Activated B cell treated with CpG ODN at 0.5 μM for 24 hours (primary cell): ENCODE measurements at regions not wholly inside any gene's neighbourhood (a gene's known extent, or its start where the extent isn't known, plus 50 kb on each side); places are given as distances from the start of the nearest gene placed in this dataset.

ENCODE experiments used
- ATAC-seq: fragments of 200-7000 bp; cut with Tn5 transposase; one replicate; pipeline ENCODE4 v1.10.0; 2021; ENCODE audit warnings: low read depth, mild to moderate bottlenecking, moderate library complexity
- CTCF ChIA-PET: fragments of 350-600 bp; sonication (Branson Sonifier 250); formaldehyde crosslinking; loops from one replicate; lab custom pipeline; 2021; ENCODE audit warnings: antibody characterized with exemption; lab: Charles Lee
- POLR2A ChIA-PET: fragments of 350-600 bp; sonication (Branson Sonifier 250); formaldehyde crosslinking; loops from one replicate; lab custom pipeline; 2021; ENCODE audit warnings: antibody characterized with exemption; lab: Charles Lee
- DNase-seq: peaks from one replicate; pipeline ENCODE4 v3.0.0; 2022
- H3K27ac Mint-ChIP-seq: one replicate; pipeline ENCODE4 v1.8.0; 2020; ENCODE audit warnings: mixed read lengths
- H3K27me3 Mint-ChIP-seq: one replicate; pipeline ENCODE4 v1.8.0; 2021; ENCODE audit warnings: mixed read lengths
- H3K36me3 Mint-ChIP-seq: one replicate; pipeline ENCODE4 v1.8.0; 2021; ENCODE audit warnings: low read depth, mixed read lengths
- H3K4me1 Mint-ChIP-seq: one replicate; pipeline ENCODE4 v1.8.0; 2021; ENCODE audit warnings: mixed read lengths
- H3K4me3 Mint-ChIP-seq: one replicate; pipeline ENCODE4 v1.8.0; 2020; ENCODE audit warnings: mild to moderate bottlenecking, mixed read lengths
- H3K9me3 Mint-ChIP-seq: one replicate; pipeline ENCODE4 v1.8.0; 2020; ENCODE audit warnings: mixed read lengths
- intact Hi-C: fragments of 100-400 bp; cut with micrococcal nuclease; formaldehyde crosslinking; loops from one replicate; pipeline ENCODE4 v1.15.1; 2024
- TF ChIP-seq, protein P1 (sequence below): fragments of 200-600 bp; IDR thresholded peaks from one replicate; pipeline ENCODE4 v1.8.0; 2022; ENCODE audit warnings: antibody characterized with exemption, mild to moderate bottlenecking

DNA sequence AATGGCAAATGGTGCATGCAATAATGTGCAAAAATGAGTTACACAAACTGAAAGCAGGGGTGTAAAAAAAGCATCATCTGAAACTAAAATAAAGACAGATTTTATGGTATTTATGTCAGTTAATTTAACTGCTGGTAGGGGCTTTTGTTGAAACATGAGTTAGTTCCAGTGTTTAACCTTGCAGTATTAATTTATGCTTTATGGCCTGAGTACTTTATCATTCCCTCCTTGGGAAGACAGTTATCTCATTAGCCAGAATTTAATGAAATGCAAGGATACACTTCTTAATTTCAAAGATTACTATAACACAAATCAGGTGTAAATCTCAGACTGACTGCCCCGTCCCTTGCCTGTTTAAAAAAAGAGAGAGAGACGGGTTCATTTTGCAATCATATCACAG is 240.1 kb upstream of the MEIS2 start:
- DNase-seq: no peak
- ChIA-PET CTCF (no interaction called here), POLR2A (no interaction called here)
- peaks cover 2% of the 10 kb centered on the region for H3K9me3 Mint-ChIP-seq
- H3K4me1 Mint-ChIP-seq: no peaks in the 10 kb centered on the region
- no peak overlapping the region for H3K27ac Mint-ChIP-seq
- H3K36me3 Mint-ChIP-seq: no peaks in the 10 kb centered on the region
- intact Hi-C loops: no loop called here
- TF ChIP-seq, protein P1, sequence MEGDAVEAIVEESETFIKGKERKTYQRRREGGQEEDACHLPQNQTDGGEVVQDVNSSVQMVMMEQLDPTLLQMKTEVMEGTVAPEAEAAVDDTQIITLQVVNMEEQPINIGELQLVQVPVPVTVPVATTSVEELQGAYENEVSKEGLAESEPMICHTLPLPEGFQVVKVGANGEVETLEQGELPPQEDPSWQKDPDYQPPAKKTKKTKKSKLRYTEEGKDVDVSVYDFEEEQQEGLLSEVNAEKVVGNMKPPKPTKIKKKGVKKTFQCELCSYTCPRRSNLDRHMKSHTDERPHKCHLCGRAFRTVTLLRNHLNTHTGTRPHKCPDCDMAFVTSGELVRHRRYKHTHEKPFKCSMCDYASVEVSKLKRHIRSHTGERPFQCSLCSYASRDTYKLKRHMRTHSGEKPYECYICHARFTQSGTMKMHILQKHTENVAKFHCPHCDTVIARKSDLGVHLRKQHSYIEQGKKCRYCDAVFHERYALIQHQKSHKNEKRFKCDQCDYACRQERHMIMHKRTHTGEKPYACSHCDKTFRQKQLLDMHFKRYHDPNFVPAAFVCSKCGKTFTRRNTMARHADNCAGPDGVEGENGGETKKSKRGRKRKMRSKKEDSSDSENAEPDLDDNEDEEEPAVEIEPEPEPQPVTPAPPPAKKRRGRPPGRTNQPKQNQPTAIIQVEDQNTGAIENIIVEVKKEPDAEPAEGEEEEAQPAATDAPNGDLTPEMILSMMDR: no peak
- no peak for ATAC-seq
- no peaks in the 10 kb centered on the region for H3K27me3 Mint-ChIP-seq
- no peak overlapping the region for H3K4me3 Mint-ChIP-seq

DNA sequence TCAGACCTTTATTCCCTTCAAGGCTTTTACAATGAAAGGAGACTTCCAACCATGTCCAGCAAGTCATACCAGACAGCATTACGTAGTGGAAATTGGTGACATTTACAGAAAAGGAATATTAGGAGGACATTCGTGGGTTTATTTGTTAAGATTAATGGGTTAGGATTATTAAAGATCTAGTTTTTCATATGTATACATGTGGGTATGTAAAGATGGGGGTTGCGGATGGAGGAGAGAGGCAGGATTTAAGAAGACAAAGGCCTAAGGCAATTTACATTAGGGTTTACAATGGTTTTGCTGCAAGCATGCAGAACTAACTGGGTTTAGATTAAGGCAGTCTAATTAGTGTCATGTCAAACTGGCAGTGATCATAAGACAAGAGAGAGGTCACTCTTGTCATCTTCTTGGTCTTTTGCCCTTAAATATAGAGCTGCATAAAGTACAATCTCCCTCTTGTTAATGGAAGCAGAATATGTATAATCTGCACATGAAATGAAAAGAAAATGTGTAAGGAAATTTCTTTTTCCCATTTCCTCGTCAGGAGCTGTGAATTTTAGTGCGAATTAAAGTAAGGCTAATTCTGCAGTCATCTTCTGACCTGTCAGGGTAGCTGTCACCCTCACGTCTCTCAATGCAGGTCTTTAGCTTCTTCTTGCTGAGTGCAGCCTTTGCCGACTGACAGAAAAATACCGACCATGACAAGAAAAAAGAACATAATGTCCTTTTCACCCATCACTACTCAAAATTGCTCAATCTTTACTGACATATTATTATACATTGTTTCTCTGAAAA is 258.9 kb upstream of the MEIS2 start:
- TF ChIP-seq, protein P1: no peak
- DNase-seq (no peak), ATAC-seq (no peak)
- ChIA-PET CTCF (no interaction called here), POLR2A (no interaction called here)
- Mint-ChIP-seq H3K27ac (no peak overlapping the region), H3K27me3 (no peaks in the 10 kb centered on the region), H3K4me3 (no peak overlapping the region), H3K36me3 (no peaks in the 10 kb centered on the region), H3K4me1 (no peaks in the 10 kb centered on the region), H3K9me3 (peaks cover 7% of the 10 kb centered on the region)
- intact Hi-C loops: no loop called here

DNA sequence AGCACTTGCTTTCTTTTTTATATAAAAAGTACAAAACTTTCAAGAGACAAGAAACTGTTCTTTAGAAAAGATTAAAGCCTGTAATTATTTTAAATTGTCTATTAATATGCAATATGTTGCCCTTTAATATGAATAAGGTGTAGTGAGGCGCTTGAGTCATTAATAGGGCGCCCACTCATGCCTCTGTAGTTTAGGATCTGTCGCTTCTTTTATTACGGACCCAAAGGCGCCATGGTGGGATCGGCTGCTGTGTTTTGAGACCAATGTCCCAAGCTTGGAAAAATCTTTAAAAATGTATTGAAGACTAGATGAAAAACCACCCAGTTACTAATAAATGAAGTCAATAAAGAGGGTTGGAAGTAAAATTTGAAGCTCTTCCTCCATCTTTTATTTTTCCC is 259.5 kb upstream of the MEIS2 start:
- Mint-ChIP-seq H3K27ac (no peak overlapping the region), H3K4me3 (no peak overlapping the region), H3K9me3 (peaks cover 8% of the 10 kb centered on the region), H3K27me3 (no peaks in the 10 kb centered on the region), H3K36me3 (no peaks in the 10 kb centered on the region), H3K4me1 (no peaks in the 10 kb centered on the region)
- no peak for DNase-seq
- TF ChIP-seq, protein P1: no peak
- no peak for ATAC-seq
- intact Hi-C loops: no loop called here
- CTCF ChIA-PET: no interaction called here
- POLR2A ChIA-PET: no interaction called here

DNA sequence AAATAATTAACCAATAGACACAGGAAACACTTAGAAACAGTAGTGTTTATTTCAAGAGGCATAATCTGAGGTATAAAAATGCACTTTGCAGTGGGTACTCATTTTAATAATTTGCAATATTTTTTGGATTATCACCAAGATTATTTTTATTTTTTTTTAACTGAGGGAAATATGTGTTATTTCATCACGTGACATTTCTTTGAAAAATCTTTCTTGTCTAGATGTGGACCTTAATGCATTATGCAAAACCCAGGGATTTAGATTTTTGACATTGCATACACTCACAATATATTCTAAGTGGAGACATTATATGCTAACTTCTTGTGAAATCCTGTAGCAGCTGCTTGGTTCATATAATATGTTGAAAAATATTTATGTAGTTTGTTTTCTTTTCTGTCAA is 260.4 kb upstream of the MEIS2 start:
- Mint-ChIP-seq H3K27me3 (no peaks in the 10 kb centered on the region), H3K9me3 (peaks cover 5% of the 10 kb centered on the region), H3K27ac (no peak overlapping the region), H3K36me3 (no peaks in the 10 kb centered on the region), H3K4me1 (no peaks in the 10 kb centered on the region), H3K4me3 (no peak overlapping the region)
- DNase-seq (no peak), ATAC-seq (no peak)
- TF ChIP-seq, protein P1: no peak
- intact Hi-C loops: no loop called here
- ChIA-PET CTCF (no interaction called here), POLR2A (no interaction called here)

DNA sequence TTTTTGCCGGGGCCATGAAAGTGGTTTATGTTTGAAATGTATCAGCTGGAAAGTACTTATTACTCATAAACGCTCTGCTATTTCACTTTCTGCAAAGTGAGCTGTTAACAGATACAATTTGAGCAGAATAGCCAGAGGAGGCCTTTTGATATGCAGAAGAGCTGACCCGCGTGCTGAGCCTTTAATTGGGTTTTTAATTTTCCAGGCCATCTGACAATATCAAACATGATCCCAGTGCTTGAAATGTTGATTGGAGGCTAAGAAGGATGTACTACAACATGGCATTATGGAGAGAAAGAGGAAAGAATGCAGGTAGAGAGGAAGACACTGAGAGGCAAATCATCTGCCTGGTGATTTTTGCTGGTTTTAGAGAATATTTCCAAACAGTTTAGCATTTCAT is 261.3 kb upstream of the MEIS2 start:
- no peaks in the 10 kb centered on the region for H3K4me1 Mint-ChIP-seq
- H3K36me3 Mint-ChIP-seq: no peaks in the 10 kb centered on the region
- intact Hi-C loops: no loop called here
- ATAC-seq (no peak), DNase-seq (no peak)
- H3K27me3 Mint-ChIP-seq: no peaks in the 10 kb centered on the region
- ChIA-PET CTCF (no interaction called here), POLR2A (no interaction called here)
- H3K27ac Mint-ChIP-seq: no peak overlapping the region
- H3K4me3 Mint-ChIP-seq: no peak overlapping the region
- peaks cover 5% of the 10 kb centered on the region for H3K9me3 Mint-ChIP-seq
- TF ChIP-seq, protein P1: no peak
